WTC11 (cell line): ENCODE measurements at regions not wholly inside any gene's neighbourhood (a gene's known extent, or its start where the extent isn't known, plus 50 kb on each side); places are given as distances from the start of the nearest gene placed in this dataset.

Source experiments
- ATF1 ChIP-seq: sonication (generic); formaldehyde crosslinking; IDR thresholded peaks from 2 replicates; pipeline ENCODE4 v1.8.1; 2023; ENCODE audit warnings: mild to moderate bottlenecking, moderate library complexity, missing genetic modification reagents
- CREB1 ChIP-seq: sonication (generic); formaldehyde crosslinking; IDR thresholded peaks from 2 replicates; pipeline ENCODE4 v1.8.0; 2023; ENCODE audit warnings: mild to moderate bottlenecking, missing genetic modification reagents
- MXD4 ChIP-seq: fragments of 250-450 bp; sonication (Bioruptor Pico); IDR thresholded peaks from 2 replicates; pipeline ENCODE4 v1.8.0; 2021; ENCODE audit warnings: mild to moderate bottlenecking, moderate library complexity, borderline replicate concordance
- NR1H2 ChIP-seq: sonication (generic); formaldehyde crosslinking; IDR thresholded peaks from 2 replicates; pipeline ENCODE4 v1.9.0; 2021; ENCODE audit warnings: mild to moderate bottlenecking, moderate library complexity, missing genetic modification reagents
- SP1 ChIP-seq: sonication (generic); formaldehyde crosslinking; conservative IDR thresholded peaks from 2 replicates; pipeline ENCODE4 v1.8.1; 2022; ENCODE audit warnings: missing genetic modification reagents
- ZNF396 ChIP-seq: fragments of 250-450 bp; sonication (Bioruptor Pico); IDR thresholded peaks from 2 replicates; pipeline ENCODE4 v1.8.0; 2021; ENCODE audit warnings: mild to moderate bottlenecking, moderate library complexity, borderline replicate concordance
- TF ChIP-seq, protein P1 (sequence below): fragments of 200-600 bp; IDR thresholded peaks from 2 replicates; pipeline ENCODE4 v1.8.0; 2022; ENCODE audit warnings: antibody characterized with exemption
- TF ChIP-seq, protein P2 (sequence below): sonication (generic); formaldehyde crosslinking; IDR thresholded peaks from 2 replicates; pipeline ENCODE4 v1.8.0; 2022; ENCODE audit warnings: mild to moderate bottlenecking, missing genetic modification reagents
- TF ChIP-seq, protein P3 (sequence below): sonication (generic); formaldehyde crosslinking; IDR thresholded peaks from 2 replicates; pipeline ENCODE4 v1.8.1; 2023; ENCODE audit warnings: mild to moderate bottlenecking, missing genetic modification reagents, moderate library complexity
- TF ChIP-seq, protein P4 (sequence below): fragments of 250-450 bp; sonication (Bioruptor Pico); IDR thresholded peaks from 2 replicates; pipeline ENCODE4 v1.9.0; 2021; ENCODE audit warnings: moderate library complexity, mild to moderate bottlenecking, inconsistent platforms, borderline replicate concordance
- TF ChIP-seq, protein P5 (sequence below): sonication (generic); formaldehyde crosslinking; conservative IDR thresholded peaks from 2 replicates; pipeline ENCODE4 v1.8.1; 2023; ENCODE audit warnings: mild to moderate bottlenecking, low read depth, missing genetic modification reagents, moderate library complexity

DNA sequence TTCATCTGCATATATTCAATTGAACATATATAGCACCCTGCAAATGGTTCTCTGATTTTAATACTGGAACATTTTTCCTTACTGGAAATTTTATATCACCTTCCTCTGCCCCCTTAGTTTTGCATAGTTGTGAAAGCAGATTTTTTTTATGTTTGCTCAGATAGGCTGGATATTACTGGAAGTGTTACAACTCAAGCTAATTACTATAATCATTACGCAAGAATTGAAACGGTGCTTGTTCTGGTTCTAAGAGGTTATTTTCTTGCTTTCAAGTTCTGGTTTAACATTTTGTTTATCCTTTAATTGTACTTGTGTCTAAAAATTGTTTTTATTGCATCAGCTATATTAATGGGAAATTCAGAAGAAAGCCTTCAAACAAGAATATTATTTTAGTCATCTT, 95.6 kb upstream of the MYO16 start:
- TF ChIP-seq CREB1 (CRISPR knock-in tag) (no peak), MXD4 (no peak), ATF1 (CRISPR knock-in tag) (no peak), NR1H2 (CRISPR knock-in tag) (no peak), ZNF396 (no peak), SP1 (CRISPR knock-in tag) (no peak)
- TF ChIP-seq, protein P1, sequence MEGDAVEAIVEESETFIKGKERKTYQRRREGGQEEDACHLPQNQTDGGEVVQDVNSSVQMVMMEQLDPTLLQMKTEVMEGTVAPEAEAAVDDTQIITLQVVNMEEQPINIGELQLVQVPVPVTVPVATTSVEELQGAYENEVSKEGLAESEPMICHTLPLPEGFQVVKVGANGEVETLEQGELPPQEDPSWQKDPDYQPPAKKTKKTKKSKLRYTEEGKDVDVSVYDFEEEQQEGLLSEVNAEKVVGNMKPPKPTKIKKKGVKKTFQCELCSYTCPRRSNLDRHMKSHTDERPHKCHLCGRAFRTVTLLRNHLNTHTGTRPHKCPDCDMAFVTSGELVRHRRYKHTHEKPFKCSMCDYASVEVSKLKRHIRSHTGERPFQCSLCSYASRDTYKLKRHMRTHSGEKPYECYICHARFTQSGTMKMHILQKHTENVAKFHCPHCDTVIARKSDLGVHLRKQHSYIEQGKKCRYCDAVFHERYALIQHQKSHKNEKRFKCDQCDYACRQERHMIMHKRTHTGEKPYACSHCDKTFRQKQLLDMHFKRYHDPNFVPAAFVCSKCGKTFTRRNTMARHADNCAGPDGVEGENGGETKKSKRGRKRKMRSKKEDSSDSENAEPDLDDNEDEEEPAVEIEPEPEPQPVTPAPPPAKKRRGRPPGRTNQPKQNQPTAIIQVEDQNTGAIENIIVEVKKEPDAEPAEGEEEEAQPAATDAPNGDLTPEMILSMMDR, result no peak
- TF ChIP-seq, protein P2, sequence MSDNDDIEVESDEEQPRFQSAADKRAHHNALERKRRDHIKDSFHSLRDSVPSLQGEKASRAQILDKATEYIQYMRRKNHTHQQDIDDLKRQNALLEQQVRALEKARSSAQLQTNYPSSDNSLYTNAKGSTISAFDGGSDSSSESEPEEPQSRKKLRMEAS (CRISPR knock-in tag), result no peak
- TF ChIP-seq, protein P3, sequence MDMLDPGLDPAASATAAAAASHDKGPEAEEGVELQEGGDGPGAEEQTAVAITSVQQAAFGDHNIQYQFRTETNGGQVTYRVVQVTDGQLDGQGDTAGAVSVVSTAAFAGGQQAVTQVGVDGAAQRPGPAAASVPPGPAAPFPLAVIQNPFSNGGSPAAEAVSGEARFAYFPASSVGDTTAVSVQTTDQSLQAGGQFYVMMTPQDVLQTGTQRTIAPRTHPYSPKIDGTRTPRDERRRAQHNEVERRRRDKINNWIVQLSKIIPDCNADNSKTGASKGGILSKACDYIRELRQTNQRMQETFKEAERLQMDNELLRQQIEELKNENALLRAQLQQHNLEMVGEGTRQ (CRISPR knock-in tag), result no peak
- TF ChIP-seq, protein P4, sequence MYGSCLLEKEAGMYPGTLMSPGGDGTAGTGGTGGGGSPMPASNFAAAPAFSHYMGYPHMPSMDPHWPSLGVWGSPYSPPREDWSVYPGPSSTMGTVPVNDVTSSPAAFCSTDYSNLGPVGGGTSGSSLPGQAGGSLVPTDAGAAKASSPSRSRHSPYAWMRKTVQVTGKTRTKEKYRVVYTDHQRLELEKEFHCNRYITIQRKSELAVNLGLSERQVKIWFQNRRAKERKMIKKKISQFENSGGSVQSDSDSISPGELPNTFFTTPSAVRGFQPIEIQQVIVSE, result no peak
- TF ChIP-seq, protein P5, sequence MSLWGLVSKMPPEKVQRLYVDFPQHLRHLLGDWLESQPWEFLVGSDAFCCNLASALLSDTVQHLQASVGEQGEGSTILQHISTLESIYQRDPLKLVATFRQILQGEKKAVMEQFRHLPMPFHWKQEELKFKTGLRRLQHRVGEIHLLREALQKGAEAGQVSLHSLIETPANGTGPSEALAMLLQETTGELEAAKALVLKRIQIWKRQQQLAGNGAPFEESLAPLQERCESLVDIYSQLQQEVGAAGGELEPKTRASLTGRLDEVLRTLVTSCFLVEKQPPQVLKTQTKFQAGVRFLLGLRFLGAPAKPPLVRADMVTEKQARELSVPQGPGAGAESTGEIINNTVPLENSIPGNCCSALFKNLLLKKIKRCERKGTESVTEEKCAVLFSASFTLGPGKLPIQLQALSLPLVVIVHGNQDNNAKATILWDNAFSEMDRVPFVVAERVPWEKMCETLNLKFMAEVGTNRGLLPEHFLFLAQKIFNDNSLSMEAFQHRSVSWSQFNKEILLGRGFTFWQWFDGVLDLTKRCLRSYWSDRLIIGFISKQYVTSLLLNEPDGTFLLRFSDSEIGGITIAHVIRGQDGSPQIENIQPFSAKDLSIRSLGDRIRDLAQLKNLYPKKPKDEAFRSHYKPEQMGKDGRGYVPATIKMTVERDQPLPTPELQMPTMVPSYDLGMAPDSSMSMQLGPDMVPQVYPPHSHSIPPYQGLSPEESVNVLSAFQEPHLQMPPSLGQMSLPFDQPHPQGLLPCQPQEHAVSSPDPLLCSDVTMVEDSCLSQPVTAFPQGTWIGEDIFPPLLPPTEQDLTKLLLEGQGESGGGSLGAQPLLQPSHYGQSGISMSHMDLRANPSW (CRISPR knock-in tag), result no peak
